ENCODE measurements at regions not wholly inside any gene's neighbourhood (a gene's known extent, or its start where the extent isn't known, plus 50 kb on each side); places are given as distances from the start of the nearest gene placed in this dataset.

GRCh38 chr14:100981809-100982208, 78.3 kb upstream of the RTL1 start:
- ATAC-seq = no peak
- no TSS peak for BruUV-seq (replicated peaks)

More at GRCh38 chr14:100981809-100982208, 78.3 kb upstream of the RTL1 start:
- H3K27me3 ChIP-seq (ENCODE audit: control insufficient read depth in 1 of 2, insufficient read depth in 2 of 2, low read length in 2 of 2) = no peaks in the 10 kb centered on the region
- H3K9ac ChIP-seq (ENCODE audit: insufficient read depth, low read depth, low read length) = no peak overlapping the region
- H3K4me1 ChIP-seq (ENCODE audit: insufficient read depth, low read length) = no peaks in the 10 kb centered on the region
- H3K4me2 ChIP-seq (ENCODE audit: low read depth, low read length) = no peak overlapping the region
- in situ Hi-C loops (cut with HindIII; ENCODE audit: extremely low pct_ligation_motif_present, low pct_unique_long_range_greater_than_20kb) = no loop called here
- H2AFZ ChIP-seq (ENCODE audit: low read length) = no peak overlapping the region
- ChIA-PET CTCF (ENCODE audit: low intra/inter-chr PET ratio, low total read pairs) (no interaction called here), POLR2A (no interaction called here)
- TF ChIP-seq RERE (CRISPR knock-in tag; IDR thresholded peaks at IDR 0.05; ENCODE audit: low read depth) = no peak
- peak; percentile 13; the same call in 1 of the 2 replicates for TF ChIP-seq STAG1 (CRISPR knock-in tag; IDR thresholded peaks at IDR 0.05)
- no peak for TF ChIP-seq POLR2G (IDR thresholded peaks at IDR 0.05; ENCODE audit: low read depth, low read length)
- TF ChIP-seq ZFP36L2 (CRISPR knock-in tag; IDR thresholded peaks at IDR 0.05) = no peak
- DNase-seq (ENCODE audit: low spot score) = no peak
- H3K9me3 ChIP-seq (ENCODE audit: low read length) = no peaks in the 10 kb centered on the region
- intact Hi-C loops (cut with micrococcal nuclease; ENCODE audit: unreplicated experiment) = no loop called here
- H4K20me1 ChIP-seq (ENCODE audit: insufficient read depth, low read length) = no peaks in the 10 kb centered on the region
- FAIRE-seq = no peak
- no peaks in the 10 kb centered on the region for H3K36me3 ChIP-seq (replicated peaks in 1 of 2; ENCODE audit: control insufficient read depth in 1 of 2, insufficient read depth in 2 of 2, low read length in 2 of 2)
- no peak overlapping the region for H3K27ac ChIP-seq (ENCODE audit: extremely low read length, insufficient read depth, low read length)
- no peak overlapping the region for H3K4me3 ChIP-seq (replicated peaks in 1 of 3; ENCODE audit: insufficient read depth in 1 of 3, low read depth in 2 of 3, low read length in 3 of 3)
- 3% methylated on average over 3 of the region's 3 CpGs for WGBS (ENCODE audit: low lambda C conversion rate)
- no peaks in the 10 kb centered on the region for H3K79me2 ChIP-seq (ENCODE audit: insufficient read depth, low read length)
